Left colon (tissue), 2 donors: ENCODE measurements at regions not wholly inside any gene's neighbourhood (a gene's known extent, or its start where the extent isn't known, plus 50 kb on each side); places are given as distances from the start of the nearest gene placed in this dataset.

Source experiments
- ATAC-seq: fragments of 200-7000 bp; cut with Tn5 transposase; one replicate; pipeline ENCODE4 v1.9.1; 2020; ENCODE audit warnings: mild to moderate bottlenecking, moderate library complexity
- DNase-seq, 2 donors: peaks; one replicate each; pipeline ENCODE4 v3.0.0-alpha.2; 2020
- intact Hi-C, 2 donors: fragments of 100-400 bp; cut with DNase I in 1 of 2; cut with micrococcal nuclease in 1 of 2; formaldehyde crosslinking; loops; one replicate each; pipeline versions ENCODE4 v1.11.2 to v1.14.0; 2022; cut with DNase I, micrococcal nuclease
- donor health status: DM: no; HTN: no; CAD: no.
- donor health status: DM: yes; HTN: yes; CAD: no.

DNA sequence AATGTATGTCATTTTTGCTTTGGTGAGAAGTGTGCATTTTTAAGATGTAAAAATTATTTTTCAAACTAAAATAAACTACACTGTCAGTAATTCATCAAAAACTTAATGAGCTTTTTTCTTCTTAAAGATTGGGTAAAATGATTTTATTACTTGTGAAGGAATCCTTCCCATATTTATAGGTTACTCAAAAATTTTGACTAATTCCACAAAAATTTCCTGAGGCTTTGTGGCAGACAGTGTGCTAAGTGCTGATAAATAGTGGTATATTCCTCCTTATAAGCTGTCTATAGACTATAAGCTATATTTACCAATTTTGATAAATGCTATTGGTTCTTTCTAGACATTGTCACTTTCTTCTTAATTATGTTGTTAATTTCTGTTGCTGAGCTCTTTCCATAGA lies 284.5 kb upstream of the SEMA6D start:
- intact Hi-C loops: no loop called here
- no peak for DNase-seq
- ATAC-seq: no peak

DNA sequence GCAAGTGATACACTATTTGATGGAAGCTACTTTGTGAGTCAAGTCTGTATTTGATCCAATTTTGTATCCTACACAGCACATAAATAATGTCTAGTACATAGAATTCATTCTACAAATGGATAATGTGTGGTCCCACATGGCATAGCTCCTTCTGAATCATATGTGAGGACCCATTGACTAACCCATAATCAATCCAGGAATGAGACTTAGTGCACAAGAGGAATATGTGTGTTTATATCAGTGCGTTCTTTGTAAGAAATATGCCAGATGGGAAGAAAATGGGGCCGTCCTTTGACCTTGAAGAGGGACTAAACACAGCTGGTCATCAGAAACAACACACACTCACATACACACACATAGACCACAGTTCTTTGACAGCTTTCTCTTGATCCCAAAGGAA lies 282.7 kb upstream of the SEMA6D start:
- intact Hi-C loops: no loop called here
- DNase-seq (no peak), ATAC-seq (no peak)

DNA sequence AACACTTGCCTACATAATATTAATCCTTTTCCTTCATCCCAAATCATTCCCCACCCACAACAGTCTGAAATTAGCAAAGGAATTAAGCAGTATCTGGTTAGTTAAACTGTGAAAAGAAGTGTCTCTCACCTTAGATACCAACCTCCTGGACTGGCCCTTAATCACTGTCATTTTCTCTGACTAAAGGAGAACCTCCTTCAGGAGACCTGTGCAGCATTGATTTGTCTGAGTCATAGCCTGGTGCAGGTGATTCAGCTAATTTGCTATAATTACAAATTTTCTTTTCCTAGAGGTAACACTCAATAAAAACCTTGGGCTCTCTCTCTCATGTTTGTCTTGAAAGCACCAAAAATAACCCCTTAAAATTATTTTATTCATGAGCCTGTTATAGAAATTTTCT lies 279.8 kb upstream of the SEMA6D start:
- ATAC-seq: no peak
- no peak for DNase-seq
- intact Hi-C loops: no loop called here

- intact Hi-C loops: no loop called here
- DNase-seq: no peak
- no peak for ATAC-seq
These were observed 277.9 kb upstream of the SEMA6D start for GRCh38 chr15:47439146-47440111.

DNA sequence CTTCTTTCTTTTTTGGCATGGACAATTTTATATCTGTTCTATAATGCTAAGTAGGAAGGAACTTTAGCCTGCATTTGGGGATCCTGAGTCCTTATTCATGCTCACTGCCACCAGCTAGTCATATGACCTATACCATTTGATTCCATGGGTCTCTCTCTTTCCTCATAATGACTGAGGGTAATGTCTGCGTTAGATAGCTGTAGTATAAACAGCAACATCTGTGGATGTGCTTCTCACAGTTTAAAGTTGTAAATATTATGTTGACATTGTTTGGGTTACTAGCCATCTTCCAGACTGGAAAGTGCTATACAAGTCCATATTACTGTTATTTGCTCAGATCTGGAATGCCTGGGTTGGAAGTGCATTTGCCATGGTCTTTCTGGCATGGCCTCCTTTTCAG lies 274.9 kb upstream of the SEMA6D start:
- no peak for DNase-seq
- intact Hi-C loops: no loop called here
- no peak for ATAC-seq

DNA sequence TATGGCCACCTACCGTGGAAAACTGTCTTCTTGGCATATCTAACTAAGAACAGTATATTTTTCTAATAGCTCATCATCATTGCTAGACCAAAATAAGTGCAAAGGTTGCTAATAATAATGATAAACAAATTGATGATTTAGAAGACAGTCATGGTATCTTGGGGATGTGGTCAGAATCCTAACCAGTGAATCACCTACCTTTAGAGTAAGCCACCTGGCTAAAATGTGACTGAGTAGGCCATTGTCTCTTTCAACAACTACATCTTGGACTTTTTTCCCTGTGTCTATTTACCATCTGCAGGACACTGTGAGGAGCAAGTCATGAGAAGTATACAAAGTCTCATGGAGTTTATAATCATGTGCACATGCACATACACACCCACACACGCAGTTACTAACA lies 273.5 kb upstream of the SEMA6D start:
- intact Hi-C loops: no loop called here
- no peak for DNase-seq
- no peak for ATAC-seq

DNA sequence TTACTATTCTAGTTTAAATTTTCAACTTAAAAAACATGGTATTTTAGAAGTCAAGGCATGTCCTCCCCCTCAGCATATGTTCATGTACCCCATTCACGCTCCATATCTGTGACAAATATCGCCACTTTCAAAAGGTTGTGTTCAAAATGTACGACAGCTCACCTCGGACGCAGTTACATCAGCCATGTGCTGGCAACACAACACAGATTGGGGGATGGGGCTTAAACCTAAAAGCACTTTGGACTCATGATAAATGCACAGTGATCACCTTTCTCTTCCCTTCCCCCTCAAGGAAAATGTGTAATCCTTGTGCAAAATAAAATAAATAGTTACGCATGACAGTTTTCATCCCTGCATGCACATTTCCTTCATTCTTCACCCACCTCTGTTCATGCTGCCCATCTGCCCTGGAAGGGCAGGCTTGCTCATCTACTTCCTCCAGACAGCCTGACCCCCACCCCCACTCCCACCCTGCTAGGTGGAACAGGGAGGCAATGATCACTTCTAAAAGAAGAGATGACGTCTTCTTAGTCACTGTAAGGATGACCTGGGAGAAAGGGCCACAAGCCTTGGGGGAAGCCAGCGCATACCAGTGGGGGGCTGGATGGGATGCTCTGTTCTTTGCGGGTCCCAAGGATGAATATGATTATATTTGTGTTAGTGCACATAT lies 271.4 kb upstream of the SEMA6D start:
- no peak for DNase-seq
- intact Hi-C loops: no loop called here

GRCh38 chr15:47460795-47461573 lies 256.3 kb upstream of the SEMA6D start:
- ATAC-seq (no peak), DNase-seq (no peak)
- intact Hi-C loops: no loop called here

More for the DNA sequence above, 271.4 kb upstream of the SEMA6D start:
- no peak for ATAC-seq

DNA sequence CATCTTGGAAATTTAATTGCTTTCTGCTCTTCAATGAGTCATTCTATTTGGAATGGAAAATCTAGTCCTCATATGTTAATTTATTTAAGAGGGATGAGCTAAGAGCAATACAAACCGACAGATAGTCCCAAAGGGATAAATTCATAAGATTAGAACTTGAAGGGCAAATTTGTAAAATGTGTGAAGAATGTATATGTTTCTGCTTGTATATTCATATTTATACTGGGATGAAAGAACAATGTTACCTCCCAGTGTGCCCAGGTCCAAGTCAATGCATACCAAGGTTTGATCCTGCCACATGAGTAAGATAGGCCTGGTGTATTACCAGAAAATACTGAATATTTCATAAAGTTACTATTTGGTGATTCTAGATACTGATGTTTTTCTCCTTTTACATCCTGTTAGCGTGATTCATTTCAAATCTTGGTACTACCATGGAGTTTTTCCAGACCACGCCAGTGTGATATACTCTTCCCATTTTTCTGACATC lies 255.6 kb upstream of the SEMA6D start:
- intact Hi-C loops: no loop called here
- ATAC-seq (no peak), DNase-seq (no peak)

DNA sequence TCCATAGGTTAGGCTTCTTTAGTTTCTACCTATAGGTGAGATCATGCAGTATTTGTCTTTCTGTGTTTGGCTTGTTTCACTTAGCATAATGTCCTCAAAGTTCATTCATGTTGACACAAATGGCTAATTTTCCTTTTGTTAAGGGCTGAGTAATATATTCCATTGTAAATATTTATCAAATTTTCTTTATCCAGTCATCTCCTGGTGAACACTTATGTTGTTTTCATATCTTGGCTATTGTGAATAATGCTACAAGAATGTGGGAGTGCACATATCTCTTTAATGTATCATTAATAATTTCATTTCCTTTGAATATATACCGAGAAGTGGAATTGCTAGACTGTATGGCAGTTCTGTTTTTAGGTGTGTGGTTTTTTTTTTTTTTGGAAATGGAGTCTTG lies 250.9 kb upstream of the SEMA6D start:
- ATAC-seq: no peak
- DNase-seq: no peak
- intact Hi-C loops: no loop called here

DNA sequence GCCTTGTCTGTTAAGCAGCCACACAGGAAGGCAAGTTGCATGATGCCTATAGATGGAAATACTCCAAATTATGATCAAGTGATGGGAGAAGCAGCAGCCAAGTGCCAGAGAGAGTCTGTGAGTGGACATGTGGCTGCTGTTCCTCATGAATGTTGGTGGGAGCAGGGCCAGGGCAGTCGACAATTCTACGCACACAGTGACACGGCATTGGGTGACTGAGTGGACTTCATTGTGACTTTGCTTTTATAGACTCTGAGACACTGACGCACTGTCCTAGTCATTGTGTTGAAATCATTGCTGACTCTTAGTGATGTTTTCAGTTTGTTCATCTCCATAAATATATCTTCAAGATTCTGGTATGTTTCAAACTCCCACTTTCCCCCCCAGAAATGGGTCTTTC lies 246.3 kb upstream of the SEMA6D start:
- DNase-seq (no peak), ATAC-seq (no peak)
- intact Hi-C loops: loop anchor here in 1 of 2 donors (5.0 kb wide), 1 partner anchor 516 kb away; no protein-coding TSS in a partner anchor

- intact Hi-C loops: loop anchor here in 1 of 2 donors (5.0 kb wide), 1 partner anchor 514 kb away; no protein-coding TSS in a partner anchor
- no peak for ATAC-seq
- no peak for DNase-seq
These were observed 244.1 kb upstream of the SEMA6D start for GRCh38 chr15:47473106-47473725.

DNA sequence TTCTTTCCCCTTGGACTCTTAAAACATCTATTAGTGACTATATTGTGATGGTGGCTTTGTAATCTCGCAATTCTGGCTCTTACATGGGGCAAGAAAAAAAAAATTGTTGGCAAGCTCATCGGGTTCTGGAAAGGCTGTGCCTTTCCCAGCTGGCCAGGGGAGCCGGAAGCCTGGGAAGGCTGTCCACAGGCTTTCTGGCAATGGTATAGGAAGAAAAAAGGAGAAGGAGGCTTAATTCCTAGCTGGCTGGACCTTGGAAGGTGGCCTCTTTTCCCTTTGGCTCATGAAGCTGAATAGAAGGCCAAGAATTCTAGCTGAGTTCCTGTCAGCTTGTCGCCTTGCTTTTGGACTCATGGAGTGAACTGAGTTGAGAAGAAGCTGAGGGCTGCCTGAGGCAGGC lies 243.5 kb upstream of the SEMA6D start:
- intact Hi-C loops: loop anchor here in 1 of 2 donors (5.0 kb wide), 1 partner anchor 513 kb away; no protein-coding TSS in a partner anchor
- peak in 1 of 2 donors; percentile 25 for DNase-seq

DNA sequence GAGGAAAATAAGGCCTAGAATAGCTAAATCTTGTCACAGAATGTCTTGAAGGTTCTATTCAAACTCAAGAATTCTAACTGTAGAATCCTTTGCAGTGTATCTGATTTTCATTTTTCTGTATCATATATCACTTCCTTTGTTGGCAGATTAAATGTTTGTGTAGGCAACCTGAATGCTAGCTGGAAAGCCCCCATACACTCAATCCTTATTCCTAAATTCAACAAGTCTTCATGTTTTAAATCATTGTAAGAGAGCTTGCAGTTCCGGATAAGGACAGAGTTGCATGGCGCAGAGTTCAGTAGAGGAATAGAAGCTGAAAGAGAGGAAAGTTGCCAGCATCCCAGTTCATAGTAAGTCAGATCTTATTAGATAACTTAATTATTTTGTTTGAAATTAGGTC lies 242.0 kb upstream of the SEMA6D start:
- DNase-seq (no peak), ATAC-seq (no peak)
- intact Hi-C loops: no loop called here

More for the DNA sequence above, 243.5 kb upstream of the SEMA6D start:
- ATAC-seq: no peak

DNA sequence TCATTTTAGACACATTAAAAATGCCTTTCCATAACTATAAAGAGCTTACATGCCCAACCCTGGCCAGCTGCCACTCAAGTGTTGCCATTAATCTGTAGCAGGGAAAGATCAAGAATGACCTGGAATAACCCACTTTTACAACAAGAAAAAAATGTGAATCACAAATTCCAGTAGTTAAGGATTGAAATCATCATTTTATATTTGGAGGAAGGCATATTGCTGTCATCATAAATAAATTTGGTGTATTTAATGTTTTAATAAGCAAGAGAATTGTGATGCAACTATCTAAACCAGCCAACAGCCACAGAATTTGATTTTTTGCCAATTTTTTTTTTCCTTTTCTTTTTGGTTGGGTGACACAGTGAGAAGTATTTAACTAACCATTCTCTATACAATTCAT lies 240.0 kb upstream of the SEMA6D start:
- no peak for DNase-seq

DNA sequence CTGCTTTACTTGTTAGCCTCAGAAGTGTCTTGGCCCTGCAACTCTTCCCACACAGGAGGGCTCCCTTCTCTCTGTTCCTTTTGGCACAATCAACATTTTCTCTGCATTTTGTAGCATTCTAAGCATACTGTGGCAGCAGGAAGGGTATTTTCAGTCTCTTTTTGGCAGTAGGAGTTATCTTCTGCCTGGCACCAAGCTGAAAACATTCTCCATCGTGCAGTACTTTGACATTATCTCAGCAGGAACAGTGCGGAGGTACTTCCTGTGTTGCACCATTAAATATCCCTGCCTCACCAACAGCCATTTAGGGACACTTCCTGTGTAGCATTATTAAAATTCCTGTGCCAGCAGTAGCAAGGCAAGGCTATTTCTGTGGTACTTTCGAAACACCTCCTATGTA lies 233.2 kb upstream of the SEMA6D start:
- DNase-seq (no peak), ATAC-seq (no peak)
- intact Hi-C loops: no loop called here

More for the DNA sequence above, 240.0 kb upstream of the SEMA6D start:
- no peak for ATAC-seq
- intact Hi-C loops: no loop called here

DNA sequence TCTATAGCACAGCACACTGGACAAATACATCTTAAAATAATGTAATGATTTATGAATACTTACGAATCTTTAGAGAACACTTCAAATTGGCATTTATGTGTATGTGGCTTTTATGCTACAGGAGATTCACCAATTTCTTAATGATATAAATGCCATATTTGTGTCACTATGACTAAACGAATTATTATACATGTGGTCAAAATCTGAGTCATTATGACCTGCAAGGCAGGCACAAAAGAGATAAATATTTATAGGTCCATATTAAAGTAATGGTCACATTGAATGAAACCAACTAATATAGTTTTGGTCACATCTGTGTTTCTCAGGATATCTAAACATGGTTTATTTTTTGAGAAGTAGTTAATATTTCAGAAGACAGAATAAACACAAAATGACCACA lies 232.3 kb upstream of the SEMA6D start:
- ATAC-seq: no peak
- intact Hi-C loops: no loop called here

GRCh38 chr15:47485419-47485818 lies 231.9 kb upstream of the SEMA6D start:
- intact Hi-C loops: no loop called here
- ATAC-seq: no peak
- DNase-seq: no peak

More for the DNA sequence above, 232.3 kb upstream of the SEMA6D start:
- no peak for DNase-seq

DNA sequence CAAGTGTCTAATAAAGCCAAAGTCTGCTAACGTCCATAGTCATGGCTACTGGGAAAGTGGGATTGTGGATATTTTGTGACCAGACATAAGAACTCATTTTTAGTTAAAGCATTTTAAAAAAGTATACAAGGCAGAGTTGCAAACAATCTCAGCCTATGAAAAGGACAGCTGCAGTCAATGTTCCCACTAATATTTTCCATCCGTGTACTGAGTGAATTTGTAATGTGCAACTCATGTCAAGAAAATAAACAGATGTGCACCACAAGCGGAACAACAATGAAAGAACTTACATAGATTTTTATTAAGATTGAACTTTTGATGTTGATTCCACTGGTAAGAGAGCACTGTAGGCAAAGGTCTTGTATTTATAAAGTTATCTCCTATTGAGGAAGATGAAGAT lies 231.3 kb upstream of the SEMA6D start:
- no peak for ATAC-seq
- intact Hi-C loops: no loop called here
- DNase-seq: no peak
